ENCODE measurements at regions not wholly inside any gene's neighbourhood (a gene's known extent, or its start where the extent isn't known, plus 50 kb on each side); places are given as distances from the start of the nearest gene placed in this dataset.
A peak's percentile ranks its signal among the peaks of the same experiment; 100 is the strongest.
"Not testable (repeated sequence)": the region's sequence is repeated elsewhere in the genome, so short reads cannot be mapped to it uniquely, and the experiment has no call there.

DNA sequence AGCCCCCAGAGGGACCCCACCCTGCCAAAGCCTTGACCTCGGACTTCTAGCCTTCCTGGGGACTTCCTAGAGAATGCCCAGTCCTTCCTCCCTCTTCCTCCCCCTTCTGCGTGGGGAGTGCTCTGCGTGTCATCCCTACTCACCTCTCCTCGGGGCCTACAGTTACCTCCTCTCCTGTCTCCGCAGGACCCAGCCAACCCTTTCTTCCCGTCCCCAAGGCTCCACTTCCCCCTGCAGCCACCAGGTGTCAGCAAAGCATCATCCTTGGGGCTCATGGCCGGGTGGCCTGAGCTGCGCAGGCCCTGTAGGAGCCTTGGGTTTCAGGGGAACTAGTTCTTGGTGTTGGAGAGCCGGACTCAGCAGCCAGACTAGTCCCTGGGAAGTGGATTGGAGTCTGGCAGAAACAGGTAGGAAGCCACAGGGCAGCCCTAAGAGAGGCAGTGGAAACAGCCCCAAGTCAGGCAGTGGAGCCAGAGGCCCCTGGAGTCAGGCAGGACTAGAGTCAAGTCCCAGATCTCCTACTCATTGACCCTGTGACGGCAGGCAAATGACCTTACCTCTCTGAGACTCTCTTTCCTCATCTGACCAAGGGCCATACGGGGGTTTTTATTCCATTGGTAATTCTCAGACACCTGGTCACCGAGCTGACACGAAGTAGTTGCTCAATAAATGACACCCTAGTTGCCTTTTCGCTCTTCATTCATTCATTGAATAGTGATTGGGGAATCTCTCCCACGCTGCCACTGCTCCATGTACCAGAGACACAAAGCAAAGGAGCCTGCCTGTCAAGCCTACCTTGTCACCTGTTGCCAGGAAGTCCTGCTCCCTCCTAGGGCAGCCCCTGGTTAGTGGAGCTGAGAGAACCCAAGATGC lies 101.8 kb upstream of the GRK3 start:
- FAIRE-seq, result peak; percentile 72

DNA sequence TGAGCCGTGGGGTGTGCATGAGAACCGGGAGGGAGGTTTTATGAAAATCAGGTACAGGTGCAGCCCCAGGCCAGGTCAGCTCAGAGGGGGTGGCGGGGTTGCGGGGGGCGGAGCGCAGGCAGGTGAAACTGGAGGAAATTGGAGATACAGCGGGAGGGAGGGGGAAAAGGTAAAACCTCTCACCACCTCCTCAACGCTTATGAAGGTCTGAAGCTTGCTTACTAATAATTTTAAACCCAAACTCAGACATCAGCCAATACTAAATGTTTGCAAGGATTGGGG lies 101.2 kb upstream of the GRK3 start:
- not testable (repeated sequence) for FAIRE-seq

DNA sequence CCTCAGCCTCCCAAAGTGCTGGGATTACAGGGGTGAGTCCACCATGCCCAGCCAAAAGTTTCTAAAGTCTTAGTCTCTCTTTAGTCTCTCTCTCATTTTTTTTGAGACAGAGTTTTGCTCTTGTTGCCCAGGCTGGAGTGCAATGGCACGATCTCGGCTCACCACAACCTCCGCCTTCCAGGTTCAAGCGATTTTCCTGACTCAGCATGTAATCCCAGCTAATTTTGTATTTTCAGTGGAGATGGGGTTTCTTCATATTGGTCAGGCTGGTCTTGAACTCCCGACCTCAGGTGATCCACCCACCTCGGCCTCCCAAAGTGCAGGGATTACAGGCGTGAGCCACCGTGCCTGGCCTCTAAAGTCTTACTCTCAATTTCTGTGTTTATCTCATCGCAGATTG lies 100.1 kb upstream of the GRK3 start:
- FAIRE-seq, result not testable (repeated sequence)

DNA sequence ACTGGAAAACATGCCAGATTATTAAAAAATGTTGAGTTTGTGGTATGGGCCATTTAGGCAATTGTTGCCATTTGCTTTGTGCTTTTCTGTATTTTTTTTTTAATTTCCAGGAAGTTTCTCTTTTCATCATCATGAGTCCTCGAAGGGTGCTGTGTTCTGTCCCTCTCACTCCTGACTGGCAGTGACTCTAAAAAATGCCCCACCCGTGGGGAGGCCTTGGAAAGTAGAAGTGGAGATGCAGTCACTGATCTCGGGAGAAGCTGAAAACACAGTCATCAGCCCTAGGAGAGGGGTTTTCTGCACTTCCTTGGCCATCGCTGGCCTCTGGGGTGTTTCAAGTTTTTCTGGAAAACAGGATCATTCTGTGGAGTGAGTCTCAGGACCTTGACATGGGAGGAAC lies 98.5 kb upstream of the GRK3 start:
- FAIRE-seq, result no peak

DNA sequence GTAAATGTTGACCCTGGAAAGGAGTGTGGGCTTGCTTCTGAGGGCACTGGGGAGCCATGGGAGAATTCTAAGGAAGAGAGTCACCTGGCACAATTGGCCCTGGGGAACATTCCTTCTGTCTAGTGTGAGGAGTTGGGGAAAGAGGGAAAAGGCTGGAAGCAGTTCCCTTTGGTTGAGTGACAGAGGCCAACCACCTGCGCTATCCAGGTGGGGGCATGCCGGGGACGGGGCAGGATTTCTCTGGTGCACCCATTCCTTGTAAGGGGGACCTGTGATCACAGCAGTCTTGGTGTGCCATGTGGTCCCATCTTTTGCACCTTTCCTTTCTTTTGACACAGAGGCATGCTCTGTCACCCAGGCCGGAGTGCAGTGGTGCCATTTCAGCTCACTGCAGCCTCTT lies 92.1 kb upstream of the GRK3 start:
- FAIRE-seq, result no peak

DNA sequence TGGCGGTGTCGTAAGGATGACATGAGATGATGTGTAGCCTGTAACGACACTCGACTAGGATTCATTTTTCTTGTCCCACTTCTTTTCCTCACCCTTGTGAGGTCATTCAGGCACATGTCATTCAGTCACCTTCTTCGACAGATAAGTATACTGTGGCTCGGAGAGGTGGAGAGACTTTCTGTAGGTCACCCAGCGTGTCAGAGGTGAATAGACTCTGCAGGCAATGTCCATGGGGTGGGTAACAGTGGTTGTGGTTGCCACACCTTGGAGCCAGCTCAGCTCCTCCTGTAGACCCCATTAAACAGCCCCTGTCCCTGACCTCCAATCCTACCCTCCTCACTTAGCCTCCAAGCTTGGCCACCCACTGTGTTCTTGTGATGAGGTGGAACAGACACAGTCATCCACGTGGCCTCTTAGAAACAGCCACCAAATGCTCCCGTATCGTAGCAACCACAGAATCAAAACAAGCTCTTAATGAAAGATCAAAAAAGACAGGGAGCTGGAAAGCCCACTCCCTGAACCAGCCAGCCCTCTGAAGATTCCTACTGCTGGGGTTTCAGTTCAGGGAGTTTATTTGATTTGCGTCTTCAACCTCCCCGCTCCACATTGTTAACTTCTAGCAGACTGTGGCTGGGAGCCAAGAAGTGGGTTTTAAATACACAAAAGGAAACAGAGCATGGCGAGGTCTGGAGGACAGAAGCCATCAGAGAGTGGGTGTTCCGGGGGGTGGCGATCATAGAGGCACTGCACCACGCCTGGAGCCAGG lies 89.0 kb upstream of the GRK3 start:
- no peak for FAIRE-seq

DNA sequence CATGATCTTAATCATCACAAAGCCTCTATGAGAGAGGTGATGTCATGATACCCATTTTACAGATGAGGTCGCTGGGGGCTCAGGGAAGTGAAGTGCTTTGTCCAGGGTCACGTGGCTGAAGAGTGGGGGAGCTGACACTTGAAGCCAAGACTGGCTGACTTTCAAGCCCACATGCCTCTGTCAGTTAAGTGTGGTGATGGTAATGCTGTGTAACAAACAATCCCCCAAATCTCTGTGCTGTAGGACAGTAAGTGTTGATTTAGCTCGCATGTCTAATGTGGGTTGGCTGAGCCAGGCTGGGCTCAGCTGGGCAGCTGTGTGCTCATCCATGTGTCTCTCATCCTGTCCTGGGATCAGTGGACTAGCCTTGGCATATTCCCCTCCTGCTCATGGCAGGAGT lies 87.1 kb upstream of the GRK3 start:
- FAIRE-seq, result no peak

DNA sequence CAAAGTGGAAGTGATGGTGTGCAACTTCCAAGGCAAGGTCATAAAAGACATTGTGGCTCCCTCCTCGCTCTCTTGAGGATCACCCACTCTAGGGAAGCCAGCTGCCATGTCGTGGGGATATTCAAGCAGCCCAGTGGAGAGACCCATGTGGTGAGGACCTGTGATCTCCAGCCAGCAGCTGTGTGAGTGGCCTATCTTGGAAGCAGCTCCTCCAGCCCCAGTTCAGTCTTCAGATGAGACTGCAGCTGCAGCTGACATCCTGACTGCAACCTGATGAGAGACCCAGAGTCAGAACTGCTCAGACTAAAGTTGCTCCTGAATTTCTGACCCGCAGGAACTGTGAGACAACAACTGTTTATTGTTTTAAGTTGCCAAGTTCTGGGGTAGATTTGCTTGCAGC lies 86.4 kb upstream of the GRK3 start:
- no peak for FAIRE-seq

DNA sequence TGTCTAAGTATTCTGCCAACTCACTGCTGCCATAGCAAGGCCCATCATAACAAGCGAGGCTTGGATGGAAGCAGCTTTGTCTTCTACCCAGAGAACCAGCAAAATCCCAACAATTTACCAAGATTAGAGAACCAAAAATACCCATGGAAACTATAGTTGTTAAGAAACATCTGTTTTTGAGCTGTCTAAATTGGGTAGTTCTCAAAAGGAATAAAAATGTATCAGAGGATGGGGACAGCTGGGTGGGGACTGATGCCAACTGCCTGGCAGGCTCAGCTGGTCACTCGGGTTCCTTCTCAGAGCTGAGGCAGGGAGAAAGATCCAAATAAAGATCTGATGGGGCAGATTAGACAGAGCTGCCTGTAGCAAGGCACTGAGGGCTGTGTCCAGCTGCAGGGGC lies 85.9 kb upstream of the GRK3 start:
- FAIRE-seq, result no peak

DNA sequence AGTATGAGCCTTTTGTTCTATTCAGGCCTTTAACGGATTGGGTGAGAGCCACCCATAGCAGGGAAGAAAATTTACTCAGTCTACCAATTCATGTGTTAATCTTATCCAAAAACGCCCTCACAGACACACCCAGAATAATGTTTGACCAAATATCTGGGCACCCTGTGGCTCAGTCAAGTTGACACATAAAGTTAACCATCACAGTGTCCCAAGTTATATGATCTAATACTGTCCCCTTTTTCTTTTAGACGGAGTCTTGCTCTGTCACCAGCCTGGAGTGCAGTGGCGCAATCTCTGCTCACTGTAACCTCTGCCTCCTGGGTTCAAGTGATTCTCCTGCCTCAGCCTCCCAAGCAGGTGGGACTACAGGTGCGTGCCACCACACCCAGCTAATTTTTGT lies 83.6 kb upstream of the GRK3 start:
- FAIRE-seq, result not testable (repeated sequence)

DNA sequence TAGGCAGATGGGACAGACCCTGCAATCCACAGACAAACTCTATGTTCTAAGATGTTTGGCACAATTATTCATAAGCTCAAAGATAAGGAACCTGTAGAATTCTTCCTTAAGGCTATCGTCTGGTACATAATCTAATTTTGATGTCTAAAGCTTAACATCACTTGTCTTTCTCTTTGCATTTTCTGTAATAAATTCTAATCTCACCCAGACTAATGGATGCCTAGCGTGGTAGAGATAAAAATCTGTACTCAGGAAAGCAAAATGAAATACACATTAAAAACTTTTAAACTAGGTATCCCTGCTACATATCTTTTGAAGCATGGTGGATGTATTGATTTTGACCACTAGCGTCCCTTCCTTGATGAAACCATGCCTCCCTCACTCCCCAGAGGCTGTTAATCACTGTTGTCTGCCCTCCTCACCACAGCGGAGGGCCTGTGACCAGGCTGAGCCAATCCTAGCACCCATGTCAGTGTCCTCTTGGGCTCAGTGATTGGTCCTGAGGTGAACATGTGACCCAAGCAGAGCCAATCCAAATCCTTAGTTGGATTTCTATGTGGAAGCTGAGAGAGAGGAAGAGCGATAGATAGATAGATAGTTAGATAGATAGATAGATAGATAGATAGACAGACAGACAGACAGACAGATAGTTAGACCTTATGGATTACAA lies 82.2 kb upstream of the GRK3 start:
- FAIRE-seq, result no peak

DNA sequence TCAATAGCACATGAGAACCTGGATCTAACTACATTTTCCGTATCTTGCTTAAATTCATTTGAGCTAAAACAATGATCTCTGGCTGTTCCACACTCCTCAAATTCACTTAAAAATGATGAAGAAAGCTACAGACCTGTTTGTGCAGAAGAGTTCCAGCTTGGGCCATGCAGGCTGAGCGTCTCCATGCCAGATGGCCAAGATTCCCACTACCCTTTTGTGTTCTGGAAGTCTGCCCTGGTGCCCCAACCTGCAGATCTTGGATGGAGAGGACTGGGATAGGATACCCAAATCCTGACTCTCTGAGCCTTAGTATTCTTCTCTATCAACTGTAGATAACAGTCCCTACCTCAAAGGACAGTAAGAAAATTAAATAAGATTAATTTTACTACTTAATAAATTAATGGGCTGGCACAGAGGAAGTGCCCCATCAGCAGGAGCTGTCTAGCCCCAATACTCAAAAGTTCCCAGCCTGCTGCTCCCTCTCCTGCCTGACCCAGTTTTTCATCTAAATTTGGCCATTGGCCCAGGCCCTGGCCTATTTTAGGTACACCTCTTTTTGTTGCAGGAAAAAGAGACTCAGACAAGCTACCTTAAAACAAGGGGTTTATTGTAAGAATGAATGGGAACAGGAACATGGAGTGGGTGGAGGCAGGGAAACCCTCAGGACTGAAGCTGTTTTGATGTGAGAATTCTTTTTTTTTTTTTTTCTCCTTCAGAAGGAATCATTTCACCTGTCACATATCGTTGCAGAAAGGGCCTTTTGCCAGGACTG lies 81.4 kb upstream of the GRK3 start:
- FAIRE-seq, result no peak

DNA sequence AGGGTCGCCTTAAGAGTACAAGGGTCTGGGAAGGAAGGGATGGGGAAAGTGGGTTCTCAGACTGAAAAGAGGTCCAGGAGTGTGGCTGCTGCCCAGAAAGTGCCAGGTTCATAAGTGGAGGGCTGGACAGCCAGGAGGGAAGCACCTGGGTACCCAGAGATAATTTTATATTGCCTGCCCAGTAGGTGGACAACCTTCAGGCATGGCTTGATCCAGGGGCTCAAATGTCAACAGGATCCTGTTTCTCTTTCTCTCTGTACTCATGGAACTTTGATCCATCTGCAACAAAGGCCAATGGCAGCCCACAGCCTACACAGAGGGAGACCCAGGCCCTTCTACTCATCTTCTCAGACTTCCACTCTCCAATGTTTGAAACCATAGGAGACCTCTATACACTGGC lies 80.5 kb upstream of the GRK3 start:
- no peak for FAIRE-seq

DNA sequence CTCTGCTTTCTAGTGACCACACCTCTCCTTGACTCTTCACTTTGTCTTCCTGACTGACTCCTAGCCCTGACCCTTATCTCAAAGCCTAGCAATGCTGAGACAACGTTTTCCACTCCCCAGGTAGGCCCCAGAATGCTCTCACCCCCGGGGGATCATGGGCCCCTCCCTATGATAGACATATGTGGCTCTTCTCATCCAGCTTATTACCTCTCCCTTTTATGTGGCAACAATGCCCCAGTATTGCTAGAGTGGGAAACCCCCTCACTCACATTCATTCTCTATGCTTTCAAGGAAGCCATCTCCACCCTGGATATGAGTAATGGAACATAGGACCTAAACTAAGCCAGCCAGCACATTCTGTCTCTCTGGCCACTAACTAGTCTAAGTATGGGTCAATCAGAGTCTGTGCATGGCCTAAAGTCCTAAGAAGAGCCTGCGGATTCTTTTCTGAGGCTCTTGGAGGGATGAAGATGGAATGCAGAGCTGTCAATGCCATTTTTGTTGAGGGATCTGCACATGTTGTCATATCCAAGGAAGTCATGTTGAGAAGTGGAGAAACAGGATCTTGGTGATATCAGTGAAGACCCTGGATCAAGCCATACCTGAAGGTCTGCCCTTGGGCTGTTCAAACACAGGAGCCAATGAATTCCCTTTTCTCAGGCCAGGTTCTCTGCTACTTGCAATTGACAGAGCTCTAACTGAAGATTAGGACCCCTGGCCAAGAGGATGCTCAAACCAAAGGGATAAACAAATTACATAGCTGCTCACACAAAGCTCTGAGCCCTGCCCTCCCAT lies 79.8 kb upstream of the GRK3 start:
- FAIRE-seq, result no peak

DNA sequence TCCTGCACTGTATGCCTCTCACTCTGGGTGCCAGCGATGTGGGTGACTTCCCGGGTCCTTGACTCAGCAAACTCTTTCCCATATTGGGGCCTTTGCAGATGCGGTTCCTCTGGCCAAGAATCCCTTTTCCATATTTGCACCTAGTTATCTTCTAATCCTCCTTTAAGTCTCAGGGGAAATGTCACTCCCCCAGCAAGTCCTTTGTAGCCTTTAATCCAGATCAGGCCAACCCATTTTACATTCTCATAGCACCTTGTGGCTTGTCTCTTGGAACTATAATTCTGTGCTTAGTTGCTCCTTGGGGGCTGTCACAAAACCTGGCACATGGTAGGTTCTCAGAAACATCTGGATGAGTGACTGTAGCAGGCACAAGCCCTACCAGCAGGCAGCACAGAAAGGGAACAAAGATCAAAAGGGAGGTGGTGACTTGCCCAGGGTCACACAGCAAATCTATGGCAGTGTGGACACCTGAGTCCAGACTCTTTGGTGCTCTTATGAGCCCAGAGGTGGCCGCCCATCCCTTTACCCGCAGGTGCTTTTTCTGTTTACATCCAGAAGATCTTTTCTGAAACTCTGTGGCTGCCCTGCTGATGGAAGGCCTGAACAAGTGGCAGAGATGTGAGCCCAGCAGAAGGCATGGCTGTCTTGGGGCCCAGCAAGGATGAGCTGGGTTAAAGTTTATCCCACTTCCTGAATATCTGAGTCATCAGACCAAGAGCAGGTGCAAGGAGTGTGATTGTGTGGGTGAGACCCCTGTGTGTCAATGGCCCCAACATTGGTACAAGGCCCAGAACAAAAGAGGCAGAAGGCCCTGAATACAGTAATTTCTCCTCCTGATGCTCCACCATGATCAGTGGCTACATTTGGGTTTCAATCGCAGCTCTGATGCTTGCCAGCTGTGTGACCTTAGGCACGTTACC lies 78.6 kb upstream of the GRK3 start:
- FAIRE-seq, result no peak

DNA sequence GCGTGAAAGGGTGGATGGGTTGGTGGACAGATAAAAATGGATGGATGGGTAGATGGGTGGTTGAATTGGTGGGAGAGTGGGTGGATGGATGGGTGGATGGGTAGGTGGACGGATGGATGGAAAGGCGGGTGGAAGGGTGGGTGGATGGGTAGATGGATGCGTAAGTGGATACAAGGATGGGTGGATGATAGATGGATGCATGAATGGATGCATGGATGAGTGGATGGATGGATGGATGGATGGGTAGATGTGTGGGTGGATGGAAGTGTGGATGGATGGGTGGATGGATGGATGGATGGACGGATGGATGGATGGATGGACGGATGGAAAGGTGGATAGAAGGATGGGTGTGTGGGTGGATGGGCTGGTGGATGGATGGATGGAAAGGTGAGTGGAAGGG lies 77.0 kb upstream of the GRK3 start:
- FAIRE-seq, result no peak

DNA sequence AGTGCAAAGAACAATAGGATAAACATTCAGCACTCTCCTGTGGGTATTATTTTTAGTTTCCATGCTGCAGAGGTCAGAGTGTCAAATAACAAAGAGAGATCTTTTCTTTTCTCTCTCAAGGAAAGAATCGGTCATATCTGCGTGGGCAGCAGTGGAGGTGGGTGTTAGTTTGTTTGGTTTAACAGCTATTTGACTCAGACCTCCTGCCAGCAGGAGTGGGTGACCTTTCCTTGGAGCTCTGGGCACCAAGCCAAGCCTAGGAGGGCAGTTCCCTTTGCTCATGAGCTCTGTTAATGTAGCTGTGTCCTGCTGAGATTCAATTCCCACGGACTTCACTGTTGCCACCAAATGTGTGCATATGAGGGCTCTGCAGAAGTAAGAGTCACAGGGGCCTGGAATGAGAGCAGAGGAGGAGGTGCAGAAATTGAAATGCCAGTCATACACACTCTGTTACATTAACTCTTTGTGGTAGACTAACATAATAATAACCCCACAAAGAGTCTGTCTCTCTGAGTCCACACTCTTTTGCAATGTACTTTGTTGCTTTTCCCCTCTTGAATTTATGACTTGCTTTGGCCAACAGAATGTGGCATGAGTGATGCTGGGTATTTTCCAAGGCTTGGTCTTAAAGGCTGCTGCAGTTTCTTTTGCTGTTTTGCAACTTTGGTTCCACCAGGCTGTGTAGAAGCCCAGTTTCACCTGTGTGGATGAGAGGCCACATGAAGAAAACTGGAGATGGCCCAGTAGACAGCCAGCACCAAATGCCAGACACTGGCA lies 76.0 kb upstream of the GRK3 start:
- no peak for FAIRE-seq

DNA sequence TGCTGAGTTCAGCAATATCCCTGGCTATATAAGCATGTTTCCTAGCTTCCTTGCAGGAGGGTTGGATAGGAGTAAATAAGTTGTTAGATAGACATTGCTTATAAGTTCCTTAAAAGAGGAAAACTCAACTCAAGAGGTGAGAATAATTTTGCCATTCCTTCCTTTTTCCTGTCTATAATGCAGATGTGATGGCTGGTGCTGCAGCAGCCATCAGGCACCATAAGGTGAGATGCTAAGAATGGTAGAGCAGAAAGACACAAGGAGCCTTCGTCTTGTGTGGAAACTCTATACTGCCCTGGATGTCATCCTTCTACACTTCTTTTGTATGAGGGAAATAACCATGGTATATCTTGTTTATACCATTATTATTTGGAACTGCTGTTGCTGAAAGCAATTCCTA lies 74.5 kb upstream of the GRK3 start:
- no peak for FAIRE-seq

DNA sequence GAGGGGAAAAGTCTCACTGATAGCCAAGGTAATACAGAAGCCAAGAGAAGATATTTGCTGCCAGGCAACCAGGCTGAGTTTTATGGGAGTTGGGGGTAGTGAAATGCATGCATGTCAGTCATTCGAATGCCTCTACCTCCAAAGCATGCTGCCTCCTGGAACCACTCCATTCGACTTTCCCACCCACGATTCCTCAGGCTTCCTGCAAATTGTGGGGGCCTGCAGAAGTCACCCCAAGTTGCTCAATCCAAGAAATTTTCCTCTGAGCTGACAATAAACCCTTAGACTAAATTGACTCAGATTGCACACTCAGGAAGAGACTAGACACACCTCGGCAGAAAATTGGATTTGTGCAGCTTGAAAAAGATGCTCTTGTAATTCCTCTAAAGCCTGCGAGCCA lies 73.6 kb upstream of the GRK3 start:
- no peak for FAIRE-seq

DNA sequence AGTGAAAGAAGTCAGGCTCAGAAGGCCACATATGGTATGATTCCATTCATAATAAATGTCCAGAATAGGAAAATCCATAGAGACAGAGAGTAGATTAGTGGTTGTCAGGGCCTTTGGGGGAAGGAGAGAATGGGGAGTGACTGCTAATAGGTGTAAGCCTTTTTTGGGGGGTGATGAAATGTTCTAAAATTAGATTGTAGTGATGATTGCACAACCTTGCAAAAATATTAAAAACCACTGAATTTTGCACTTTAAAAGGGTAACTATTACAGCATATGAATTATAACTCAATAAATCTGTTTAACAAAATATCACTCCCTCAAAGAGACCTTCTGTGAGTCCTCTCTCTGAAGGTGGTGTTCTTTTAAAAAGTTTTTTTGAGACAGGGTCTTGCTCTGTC lies 72.3 kb upstream of the GRK3 start:
- FAIRE-seq, result no peak
